Neural progenitor cell (in vitro differentiated cells): ENCODE measurements at regions not wholly inside any gene's neighbourhood (a gene's known extent, or its start where the extent isn't known, plus 50 kb on each side); places are given as distances from the start of the nearest gene placed in this dataset.

ENCODE experiments used
- DNase-seq: peaks from one replicate; pipeline ENCODE4 v3.0.0-alpha.2; 2016; ENCODE audit warnings: low spot score
- H2AFZ ChIP-seq: fragments of 200-600 bp; sonication (generic); replicated peaks from 2 replicates; pipeline ENCODE4 v1.6.1; 2016; ENCODE audit warnings: antibody characterized with exemption
- H3F3A ChIP-seq: fragments of 200-600 bp; sonication (generic); 2 replicates; pipeline ENCODE4 v1.6.1; 2016; ENCODE audit warnings: antibody characterized with exemption, low read depth
- H3K27ac ChIP-seq: fragments of 200-600 bp; sonication (generic); 2 replicates; pipeline ENCODE4 v1.5.1; 2016; ENCODE audit warnings: mild to moderate bottlenecking
- H3K27me3 ChIP-seq: fragments of 200-600 bp; sonication (generic); 2 replicates; pipeline ENCODE4 v1.6.1; 2016; ENCODE audit warnings: mild to moderate bottlenecking, moderate library complexity
- H3K36me3 ChIP-seq: fragments of 200-600 bp; sonication (generic); 2 replicates; pipeline ENCODE4 v1.5.1; 2016
- H3K4me1 ChIP-seq: fragments of 200-600 bp; sonication (generic); 2 replicates; pipeline ENCODE4 v1.6.1; 2016; ENCODE audit warnings: mixed run types
- H3K4me2 ChIP-seq: fragments of 200-600 bp; sonication (generic); 2 replicates; pipeline ENCODE4 v1.6.1; 2016
- H3K4me3 ChIP-seq: fragments of 200-600 bp; sonication (generic); 2 replicates; pipeline ENCODE4 v1.5.1; 2016
- H3K79me2 ChIP-seq: fragments of 200-600 bp; sonication (generic); 2 replicates; pipeline ENCODE4 v1.6.1; 2016; ENCODE audit warnings: low read depth
- H3K9ac ChIP-seq: fragments of 200-600 bp; sonication (generic); 2 replicates; pipeline ENCODE4 v1.6.1; 2016
- H3K9me3 ChIP-seq: fragments of 200-600 bp; sonication (generic); 2 replicates; pipeline ENCODE4 v1.5.1; 2016; ENCODE audit warnings: low read depth
- H4K20me1 ChIP-seq: fragments of 200-600 bp; sonication (generic); 2 replicates; pipeline ENCODE4 v1.6.1; 2016; ENCODE audit warnings: low read depth
- H3K27ac Mint-ChIP-seq: 3 replicates; pipeline ENCODE4 v1.8.0; 2021; ENCODE audit warnings: mixed read lengths
- H3K27me3 Mint-ChIP-seq: 2 replicates; pipeline ENCODE4 v1.8.0; 2022; ENCODE audit warnings: low read depth, mild to moderate bottlenecking, inconsistent platforms, moderate library complexity, mixed read lengths; ENCODE audit not compliant: insufficient read depth
- H3K36me3 Mint-ChIP-seq: 3 replicates; pipeline ENCODE4 v1.8.0; 2021; ENCODE audit warnings: mixed read lengths
- H3K4me1 Mint-ChIP-seq: 3 replicates; pipeline ENCODE4 v1.8.0; 2021; ENCODE audit warnings: mixed read lengths
- H3K4me3 Mint-ChIP-seq: 3 replicates; pipeline ENCODE4 v1.8.0; 2021; ENCODE audit warnings: mild to moderate bottlenecking, moderate library complexity, mixed read lengths
- H3K9me3 Mint-ChIP-seq: 3 replicates; pipeline ENCODE4 v1.8.0; 2020; ENCODE audit warnings: mixed read lengths
- CTCF ChIP-seq: fragments of 200-600 bp; sonication (generic); IDR thresholded peaks from 2 replicates; pipeline ENCODE4 v1.5.1; 2017; ENCODE audit warnings: antibody characterized with exemption, mild to moderate bottlenecking
- EZH2 ChIP-seq: fragments of 200-600 bp; sonication (generic); IDR thresholded peaks from 2 replicates; pipeline ENCODE4 v1.6.1; 2017; ENCODE audit warnings: antibody characterized with exemption, mild to moderate bottlenecking, moderate library complexity
- EZH2phosphoT487 ChIP-seq: fragments of 200-600 bp; sonication (generic); IDR thresholded peaks from 2 replicates; pipeline ENCODE4 v1.6.1; 2017; ENCODE audit warnings: antibody characterized with exemption

GRCh38 chr2:51484605-51485004 is 452.7 kb upstream of the NRXN1 start:
- H3K4me2 ChIP-seq: no peak overlapping the region
- no peak for DNase-seq
- no peaks in the 10 kb centered on the region for H4K20me1 ChIP-seq
- H3K4me1 ChIP-seq: no peaks in the 10 kb centered on the region
- Mint-ChIP-seq H3K4me1 (no peaks in the 10 kb centered on the region), H3K27me3 (no peaks in the 10 kb centered on the region), H3K4me3 (no peak overlapping the region), H3K36me3 (no peaks in the 10 kb centered on the region), H3K9me3 (no peaks in the 10 kb centered on the region), H3K27ac (no peak overlapping the region)
- TF ChIP-seq EZH2phosphoT487 (no peak), CTCF (no peak), EZH2 (no peak)
- no peak overlapping the region for H3K9ac ChIP-seq
- no peaks in the 10 kb centered on the region for H3F3A ChIP-seq
- no peaks in the 10 kb centered on the region for H3K79me2 ChIP-seq
- H3K27me3 ChIP-seq: no peaks in the 10 kb centered on the region
- no peak overlapping the region for H2AFZ ChIP-seq
- H3K27ac ChIP-seq: no peak overlapping the region
- H3K4me3 ChIP-seq: no peak overlapping the region
- no peaks in the 10 kb centered on the region for H3K36me3 ChIP-seq
- H3K9me3 ChIP-seq: no peaks in the 10 kb centered on the region

- H3K27me3 ChIP-seq: no peaks in the 10 kb centered on the region
- TF ChIP-seq CTCF (no peak), EZH2 (no peak), EZH2phosphoT487 (no peak)
- H3K79me2 ChIP-seq: no peaks in the 10 kb centered on the region
- H3F3A ChIP-seq: no peaks in the 10 kb centered on the region
- H3K4me1 ChIP-seq: no peaks in the 10 kb centered on the region
- no peaks in the 10 kb centered on the region for H3K36me3 ChIP-seq
- H2AFZ ChIP-seq: no peak overlapping the region
- no peak overlapping the region for H3K4me2 ChIP-seq
- H3K27ac Mint-ChIP-seq: no peak overlapping the region
- H4K20me1 ChIP-seq: no peaks in the 10 kb centered on the region
- no peak for DNase-seq
- H3K9me3 Mint-ChIP-seq: no peaks in the 10 kb centered on the region
- H3K27ac ChIP-seq: no peak overlapping the region
- no peak overlapping the region for H3K4me3 ChIP-seq
- H3K4me3 Mint-ChIP-seq: no peak overlapping the region
- no peaks in the 10 kb centered on the region for H3K27me3 Mint-ChIP-seq
- H3K4me1 Mint-ChIP-seq: no peaks in the 10 kb centered on the region
- no peak overlapping the region for H3K9ac ChIP-seq
- no peaks in the 10 kb centered on the region for H3K9me3 ChIP-seq
- H3K36me3 Mint-ChIP-seq: no peaks in the 10 kb centered on the region
Measured at GRCh38 chr2:51483720-51484119, 451.8 kb upstream of the NRXN1 start.

- Histone ChIP-seq H3F3A (no peaks in the 10 kb centered on the region), H4K20me1 (no peaks in the 10 kb centered on the region), H3K79me2 (no peaks in the 10 kb centered on the region), H3K4me1 (no peaks in the 10 kb centered on the region), H2AFZ (no peak overlapping the region), H3K27ac (no peak overlapping the region), H3K9me3 (no peaks in the 10 kb centered on the region), H3K9ac (no peak overlapping the region), H3K27me3 (no peaks in the 10 kb centered on the region), H3K4me2 (no peak overlapping the region), H3K4me3 (no peak overlapping the region), H3K36me3 (no peaks in the 10 kb centered on the region)
- H3K4me1 Mint-ChIP-seq: no peaks in the 10 kb centered on the region
- H3K9me3 Mint-ChIP-seq: no peaks in the 10 kb centered on the region
- no peak overlapping the region for H3K27ac Mint-ChIP-seq
- H3K4me3 Mint-ChIP-seq: no peak overlapping the region
- no peak for DNase-seq
- H3K36me3 Mint-ChIP-seq: no peaks in the 10 kb centered on the region
- H3K27me3 Mint-ChIP-seq: no peaks in the 10 kb centered on the region
- no peak for TF ChIP-seq EZH2phosphoT487
- TF ChIP-seq CTCF: no peak
- no peak for TF ChIP-seq EZH2
Measured at GRCh38 chr2:51472783-51473182, 440.9 kb upstream of the NRXN1 start.

- Histone ChIP-seq H3K4me3 (no peak overlapping the region), H3K27me3 (no peaks in the 10 kb centered on the region), H3K27ac (no peak overlapping the region), H2AFZ (no peak overlapping the region), H3K4me2 (no peak overlapping the region), H3K79me2 (no peaks in the 10 kb centered on the region), H3K36me3 (no peaks in the 10 kb centered on the region), H3K9me3 (no peaks in the 10 kb centered on the region), H3K4me1 (no peaks in the 10 kb centered on the region), H4K20me1 (no peaks in the 10 kb centered on the region), H3F3A (no peaks in the 10 kb centered on the region), H3K9ac (no peak overlapping the region)
- Mint-ChIP-seq H3K4me3 (no peak overlapping the region), H3K4me1 (no peaks in the 10 kb centered on the region), H3K9me3 (no peaks in the 10 kb centered on the region), H3K27ac (no peak overlapping the region), H3K27me3 (no peaks in the 10 kb centered on the region), H3K36me3 (no peaks in the 10 kb centered on the region)
- TF ChIP-seq EZH2: no peak
- TF ChIP-seq CTCF: no peak
- TF ChIP-seq EZH2phosphoT487: no peak
- no peak for DNase-seq
Measured at GRCh38 chr2:51472300-51472699, 440.4 kb upstream of the NRXN1 start.
